ENCODE measurements at regions not wholly inside any gene's neighbourhood (a gene's known extent, or its start where the extent isn't known, plus 50 kb on each side); places are given as distances from the start of the nearest gene placed in this dataset.
"Not testable (repeated sequence)": the region's sequence is repeated elsewhere in the genome, so short reads cannot be mapped to it uniquely, and the experiment has no call there.

DNA sequence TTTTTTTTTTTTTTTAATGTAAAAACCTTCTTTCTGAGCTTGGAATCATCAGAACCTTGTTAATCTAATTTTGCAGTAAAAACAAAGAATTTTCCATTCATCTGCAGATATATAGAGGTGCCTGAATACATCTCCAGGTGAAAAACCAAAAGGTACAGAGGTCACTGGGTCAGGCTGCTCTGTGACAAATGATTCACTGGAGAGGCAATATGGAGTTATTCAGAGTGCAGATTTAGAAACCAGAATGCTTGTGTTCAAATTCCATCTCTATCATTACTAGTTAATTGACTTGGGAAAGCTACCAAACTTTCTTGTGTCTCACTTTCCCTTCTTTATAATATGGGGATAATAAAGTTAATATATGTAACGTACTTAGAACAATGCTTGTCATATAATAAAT is 51.5 kb upstream of the C1orf53 start:
- Mint-ChIP-seq H3K4me1 (no peaks in the 10 kb centered on the region), H3K9me3 (peaks cover 3% of the 10 kb centered on the region), H3K4me3 (no peak overlapping the region), H3K27me3 (peaks cover 5% of the 10 kb centered on the region), H3K36me3 (ENCODE audit: low read depth) (no peaks in the 10 kb centered on the region), H3K27ac (no peak overlapping the region)
- POLR2A ChIA-PET, result no interaction called here
- CTCF ChIA-PET, result interaction anchor here (1.1 kb wide), 1 partner anchor 18 kb away, joined by 4 read pairs; no protein-coding TSS in a partner anchor
- DNase-seq, result no peak

DNA sequence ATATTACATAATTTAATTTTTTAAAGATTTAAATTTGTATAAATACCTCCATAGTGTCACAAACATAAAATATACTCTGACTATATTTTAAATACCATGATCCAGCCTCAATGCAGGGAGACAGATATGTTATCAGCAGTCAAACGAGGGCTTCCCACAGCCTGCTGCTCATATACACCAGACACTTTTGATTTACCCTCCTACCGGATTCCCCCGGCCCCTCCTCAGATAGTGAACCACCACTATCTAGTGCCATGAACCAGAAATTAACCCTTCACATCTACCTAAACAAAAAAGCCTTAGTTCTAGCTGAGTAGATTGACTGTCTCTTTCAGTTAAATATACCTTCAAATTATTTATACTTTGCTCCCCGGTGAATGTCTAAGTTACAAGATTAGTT is 52.4 kb upstream of the C1orf53 start:
- Mint-ChIP-seq H3K27me3 (peaks cover 5% of the 10 kb centered on the region), H3K36me3 (ENCODE audit: low read depth) (no peaks in the 10 kb centered on the region), H3K4me1 (no peaks in the 10 kb centered on the region), H3K27ac (no peak overlapping the region), H3K9me3 (no peaks in the 10 kb centered on the region), H3K4me3 (no peak overlapping the region)
- ChIA-PET CTCF (interaction anchor here (1.1 kb wide), 1 partner anchor 19 kb away, joined by 4 read pairs; no protein-coding TSS in a partner anchor), POLR2A (no interaction called here)
- no peak for DNase-seq

DNA sequence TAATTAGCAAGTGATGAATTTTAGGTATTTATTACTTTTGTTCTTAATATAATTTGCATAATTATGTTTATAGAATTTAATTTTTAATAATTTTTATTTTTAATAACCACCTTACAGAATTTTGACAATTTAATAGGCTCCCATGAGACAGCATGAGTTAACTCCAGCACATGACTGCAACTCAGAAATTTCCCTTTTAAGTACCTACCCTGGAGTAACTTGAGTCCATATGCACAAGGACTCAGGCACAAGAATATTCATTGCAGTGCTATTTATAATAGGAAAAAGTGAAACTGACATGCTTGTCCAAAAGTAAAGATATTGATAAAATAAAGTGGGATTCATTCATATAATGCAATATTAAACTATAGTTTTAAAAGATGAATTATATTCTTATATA is 54.1 kb upstream of the C1orf53 start:
- Mint-ChIP-seq H3K27ac (no peak overlapping the region), H3K27me3 (peaks cover 5% of the 10 kb centered on the region)

DNA sequence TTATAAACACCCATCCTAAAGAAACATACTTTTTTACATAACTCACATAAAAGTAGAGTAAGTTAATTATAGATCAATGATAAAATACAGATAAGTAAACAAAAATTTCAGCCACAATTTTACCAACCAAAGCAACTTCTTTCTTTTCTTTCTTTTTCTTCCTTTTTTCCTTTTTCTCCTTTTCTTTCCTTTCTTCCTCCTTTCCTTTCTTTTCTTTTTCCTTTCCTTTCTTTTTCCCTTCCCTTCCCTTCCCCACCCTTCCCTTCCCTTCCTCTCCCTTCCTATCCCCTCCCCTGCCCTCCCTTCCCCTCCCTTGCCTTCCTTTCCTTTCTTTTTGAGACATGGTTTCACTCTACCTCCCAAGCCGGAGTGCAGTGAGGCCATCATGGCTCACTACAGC is 56.5 kb upstream of the C1orf53 start:
- POLR2A ChIA-PET, result no interaction called here
- H3K27ac Mint-ChIP-seq, result no peak overlapping the region
- CTCF ChIA-PET, result no interaction called here
- no peaks in the 10 kb centered on the region for H3K36me3 Mint-ChIP-seq (ENCODE audit: low read depth)
- peaks cover 5% of the 10 kb centered on the region for H3K27me3 Mint-ChIP-seq
- no peak overlapping the region for H3K4me3 Mint-ChIP-seq
- no peaks in the 10 kb centered on the region for H3K4me1 Mint-ChIP-seq
- DNase-seq, result no peak
- no peaks in the 10 kb centered on the region for H3K9me3 Mint-ChIP-seq

More for the DNA sequence above, 54.1 kb upstream of the C1orf53 start:
- CTCF ChIA-PET, result no interaction called here
- no peak for DNase-seq
- Mint-ChIP-seq H3K9me3 (no peaks in the 10 kb centered on the region), H3K36me3 (ENCODE audit: low read depth) (no peaks in the 10 kb centered on the region), H3K4me1 (no peaks in the 10 kb centered on the region), H3K4me3 (no peak overlapping the region)
- POLR2A ChIA-PET, result no interaction called here

DNA sequence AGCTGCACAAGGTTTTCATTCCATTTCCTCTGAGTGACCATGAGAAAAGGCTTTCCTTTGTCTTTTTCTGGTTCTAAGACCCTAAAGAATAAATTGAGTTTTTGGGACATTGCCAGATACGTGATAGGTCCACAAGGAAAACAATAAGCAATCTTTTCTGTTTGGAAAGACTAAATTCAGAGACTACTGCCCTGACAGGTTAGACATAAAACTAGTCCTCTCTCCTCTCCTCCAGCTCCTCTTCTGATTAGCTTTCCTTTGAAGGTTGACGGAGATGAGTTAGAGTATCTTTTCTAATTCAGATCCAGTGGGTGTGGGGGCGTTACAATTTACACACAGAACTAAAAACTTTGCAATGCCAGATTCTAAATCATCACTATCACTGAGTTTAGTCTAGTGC is 57.8 kb upstream of the C1orf53 start:
- CTCF ChIA-PET, result no interaction called here
- Mint-ChIP-seq H3K4me3 (no peak overlapping the region), H3K27ac (no peak overlapping the region), H3K36me3 (ENCODE audit: low read depth) (no peaks in the 10 kb centered on the region), H3K4me1 (no peaks in the 10 kb centered on the region), H3K9me3 (no peaks in the 10 kb centered on the region), H3K27me3 (peaks cover 5% of the 10 kb centered on the region)
- POLR2A ChIA-PET, result no interaction called here
- DNase-seq, result no peak

DNA sequence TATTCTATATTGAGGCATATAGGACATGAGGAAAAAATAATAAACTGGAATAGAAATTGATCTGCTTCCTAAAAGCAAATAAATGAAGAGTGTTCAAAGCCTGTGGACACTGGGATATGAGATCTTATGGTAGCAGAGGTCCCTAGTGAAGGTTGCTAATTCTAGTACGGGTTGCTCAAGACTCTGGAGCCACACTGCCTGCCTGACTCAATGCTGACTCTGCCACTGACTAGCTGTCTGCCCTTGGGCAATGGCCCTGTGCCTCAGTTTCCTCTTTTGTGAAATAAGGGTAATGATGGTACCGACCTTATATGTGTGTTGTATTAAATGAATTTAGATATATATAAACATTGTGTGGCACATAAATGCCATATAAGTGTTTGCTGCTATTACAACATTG is 59.0 kb upstream of the C1orf53 start:
- H3K9me3 Mint-ChIP-seq, result no peaks in the 10 kb centered on the region
- DNase-seq, result no peak
- ChIA-PET POLR2A (interaction anchor here (1.1 kb wide), 1 partner anchor 68 kb away, joined by 3 read pairs; the partner anchor contains the start of gene DENND1B), CTCF (no interaction called here)
- peaks cover 5% of the 10 kb centered on the region for H3K27me3 Mint-ChIP-seq
- no peak overlapping the region for H3K4me3 Mint-ChIP-seq
- H3K36me3 Mint-ChIP-seq (ENCODE audit: low read depth), result no peaks in the 10 kb centered on the region
- no peak overlapping the region for H3K27ac Mint-ChIP-seq
- H3K4me1 Mint-ChIP-seq, result peaks cover 3% of the 10 kb centered on the region

DNA sequence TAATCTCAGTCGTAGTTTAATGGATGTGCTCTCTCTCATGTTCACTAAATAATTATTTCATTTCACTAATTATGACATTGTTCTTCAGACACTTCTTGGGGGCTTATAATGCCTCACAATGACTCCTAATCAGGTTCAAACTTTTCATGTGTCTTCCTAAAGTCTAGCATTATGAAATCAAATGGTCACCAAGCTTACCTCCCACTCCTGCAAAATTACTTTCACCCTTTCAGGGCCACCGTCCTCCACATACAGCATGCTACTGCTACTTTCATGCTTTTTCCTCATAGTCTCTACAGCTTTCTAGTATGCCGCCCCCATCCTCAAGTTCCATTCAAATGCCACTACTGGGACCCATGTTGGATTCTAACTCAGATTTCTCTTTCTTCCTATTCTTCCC is 59.8 kb upstream of the C1orf53 start:
- H3K27me3 Mint-ChIP-seq, result peaks cover 5% of the 10 kb centered on the region
- no peak for DNase-seq
- H3K36me3 Mint-ChIP-seq (ENCODE audit: low read depth), result no peaks in the 10 kb centered on the region
- CTCF ChIA-PET, result no interaction called here
- POLR2A ChIA-PET, result interaction anchor here (1.1 kb wide), 1 partner anchor 67 kb away, joined by 3 read pairs; the partner anchor contains the start of gene DENND1B
- no peak overlapping the region for H3K27ac Mint-ChIP-seq
- H3K4me1 Mint-ChIP-seq, result peaks cover 3% of the 10 kb centered on the region
- no peaks in the 10 kb centered on the region for H3K9me3 Mint-ChIP-seq
- H3K4me3 Mint-ChIP-seq, result no peak overlapping the region

DNA sequence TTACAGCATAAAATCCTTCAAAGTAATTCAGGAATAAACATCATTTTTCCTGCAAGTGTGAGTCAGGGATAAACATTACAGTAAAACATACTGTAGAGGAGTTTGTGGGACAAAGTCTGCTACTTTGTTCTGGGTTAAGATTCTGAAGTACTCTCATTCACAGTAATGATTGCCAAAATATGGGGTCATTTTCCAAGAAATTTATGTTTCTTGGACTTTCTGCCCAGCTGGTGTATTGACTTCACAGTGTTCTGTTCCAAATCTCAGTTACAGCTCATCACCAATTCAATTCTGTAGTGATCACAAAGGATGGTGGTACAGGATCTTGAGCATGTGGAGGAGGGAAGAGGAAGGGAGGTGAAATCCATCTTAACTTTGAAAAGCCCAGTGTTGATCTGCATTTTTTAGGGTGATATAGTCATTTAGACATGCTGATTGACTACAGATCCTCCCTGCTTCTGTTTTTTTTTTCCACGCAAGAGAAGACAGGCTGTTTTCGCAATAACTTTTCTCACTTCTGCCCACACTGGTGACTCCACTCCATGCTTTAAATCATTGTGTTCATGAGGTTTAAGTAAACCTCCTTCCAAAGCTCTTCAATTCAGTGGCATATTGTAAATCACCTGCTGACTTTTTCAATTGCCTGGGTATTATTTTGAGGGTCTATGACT is 60.4 kb upstream of the C1orf53 start:
- H3K4me1 Mint-ChIP-seq, result peaks cover 3% of the 10 kb centered on the region
- ChIA-PET POLR2A (interaction anchor here (1.1 kb wide), 1 partner anchor 66 kb away, joined by 3 read pairs; the partner anchor contains the start of gene DENND1B), CTCF (no interaction called here)

DNA sequence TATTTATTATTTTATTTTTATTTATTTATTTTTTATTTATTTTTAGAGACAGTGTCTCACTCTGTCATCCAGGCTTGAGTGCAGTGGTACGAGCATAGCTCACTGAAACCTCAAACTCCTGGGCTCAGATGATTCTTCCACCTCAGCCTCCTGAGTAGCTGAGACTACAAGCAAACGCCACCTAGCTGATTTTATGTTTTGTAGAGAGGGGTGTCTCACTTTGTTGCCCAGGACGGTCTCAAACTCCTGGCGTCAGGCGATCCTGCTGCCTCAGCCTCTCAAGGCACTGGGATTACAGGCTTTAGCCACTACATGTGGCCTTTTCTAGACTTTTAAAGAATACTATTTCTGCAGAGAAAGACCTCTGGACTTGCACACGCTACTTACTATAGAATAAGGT is 61.3 kb upstream of the C1orf53 start:
- DNase-seq, result no peak
- ChIA-PET CTCF (interaction anchor here (1.1 kb wide), 1 partner anchor 46 kb away, joined by 3 read pairs; no protein-coding TSS in a partner anchor), POLR2A (no interaction called here)
- peaks cover 5% of the 10 kb centered on the region for H3K27me3 Mint-ChIP-seq
- H3K36me3 Mint-ChIP-seq (ENCODE audit: low read depth), result no peaks in the 10 kb centered on the region
- H3K4me3 Mint-ChIP-seq, result no peak overlapping the region
- H3K4me1 Mint-ChIP-seq, result peaks cover 3% of the 10 kb centered on the region
- H3K27ac Mint-ChIP-seq, result no peak overlapping the region
- no peaks in the 10 kb centered on the region for H3K9me3 Mint-ChIP-seq

More for the DNA sequence above, 60.4 kb upstream of the C1orf53 start:
- H3K27me3 Mint-ChIP-seq, result peaks cover 5% of the 10 kb centered on the region
- DNase-seq, result no peak
- H3K4me3 Mint-ChIP-seq, result no peak overlapping the region
- no peaks in the 10 kb centered on the region for H3K36me3 Mint-ChIP-seq (ENCODE audit: low read depth)
- H3K9me3 Mint-ChIP-seq, result no peaks in the 10 kb centered on the region
- no peak overlapping the region for H3K27ac Mint-ChIP-seq

DNA sequence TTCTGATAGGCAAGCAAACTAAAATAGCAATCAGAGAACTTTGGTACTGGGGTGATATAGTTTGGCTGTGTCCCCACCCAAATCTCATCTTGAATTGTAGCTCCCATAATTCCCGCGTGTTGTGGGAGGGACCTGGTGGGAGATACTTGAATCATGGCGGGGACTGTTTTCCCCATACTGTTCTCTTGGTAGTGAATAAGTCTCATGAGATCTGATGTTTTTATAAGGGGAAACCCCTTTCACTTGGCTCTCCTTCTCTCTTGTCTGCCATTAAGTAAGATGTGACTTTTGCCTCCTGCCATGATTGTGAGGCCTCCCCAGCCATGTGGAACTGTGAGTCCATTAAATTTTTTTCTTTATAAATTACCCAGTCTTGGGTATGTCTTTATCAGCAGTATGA is 62.6 kb upstream of the C1orf53 start:
- H3K9me3 Mint-ChIP-seq; H3K36me3 Mint-ChIP-seq (ENCODE audit: low read depth); H3K27ac Mint-ChIP-seq; H3K4me1 Mint-ChIP-seq; DNase-seq; H3K27me3 Mint-ChIP-seq; POLR2A ChIA-PET; CTCF ChIA-PET; H3K4me3 Mint-ChIP-seq: not testable (repeated sequence)

DNA sequence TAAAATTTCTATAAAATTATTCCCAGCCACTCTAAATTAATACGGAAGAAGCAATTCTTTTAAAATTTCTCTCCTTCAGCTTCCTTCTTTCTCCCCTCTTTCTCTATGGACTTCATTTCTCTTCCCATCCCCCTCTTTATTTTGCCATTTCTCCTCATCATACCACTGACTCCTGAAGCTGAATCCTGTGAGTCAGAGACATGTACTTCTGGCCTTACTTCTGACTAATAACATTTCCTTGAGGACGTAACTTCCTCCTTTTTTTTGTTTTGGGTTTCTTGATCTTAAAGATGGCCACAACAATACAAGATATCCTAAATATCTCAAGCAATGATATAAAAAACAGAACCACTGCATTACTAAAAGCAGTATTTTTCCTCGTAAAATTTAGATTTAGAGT is 63.6 kb upstream of the DENND1B start:
- Mint-ChIP-seq H3K4me1 (peaks cover 3% of the 10 kb centered on the region), H3K4me3 (no peak overlapping the region), H3K27me3 (peaks cover 5% of the 10 kb centered on the region), H3K9me3 (no peaks in the 10 kb centered on the region), H3K36me3 (ENCODE audit: low read depth) (no peaks in the 10 kb centered on the region), H3K27ac (no peak overlapping the region)
- DNase-seq, result no peak
- CTCF ChIA-PET, result no interaction called here
- POLR2A ChIA-PET, result no interaction called here

DNA sequence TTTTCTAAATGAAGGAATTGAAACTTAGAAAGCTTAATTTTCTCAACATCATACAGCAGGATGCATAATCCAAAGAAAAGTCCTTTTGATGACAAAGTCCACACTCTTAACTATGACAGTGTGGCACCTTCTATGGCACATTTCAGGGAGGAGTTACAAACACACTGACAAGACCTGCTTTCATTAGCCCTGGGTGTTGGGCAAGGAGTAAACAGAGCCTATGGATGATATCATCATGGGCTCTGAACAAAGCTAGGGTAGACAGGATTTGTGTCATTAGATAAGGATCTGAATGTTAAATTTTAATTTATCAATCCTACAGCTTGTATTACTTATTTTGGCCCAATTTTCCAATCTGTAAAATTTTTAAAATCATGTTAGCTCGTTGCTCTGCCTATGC is 62.6 kb upstream of the DENND1B start:
- no peak overlapping the region for H3K4me3 Mint-ChIP-seq
- POLR2A ChIA-PET, result no interaction called here
- peaks cover 4% of the 10 kb centered on the region for H3K27me3 Mint-ChIP-seq
- no peak overlapping the region for H3K27ac Mint-ChIP-seq
- DNase-seq, result no peak
- no peaks in the 10 kb centered on the region for H3K9me3 Mint-ChIP-seq
- no peaks in the 10 kb centered on the region for H3K36me3 Mint-ChIP-seq (ENCODE audit: low read depth)
- CTCF ChIA-PET, result no interaction called here
- peaks cover 3% of the 10 kb centered on the region for H3K4me1 Mint-ChIP-seq

DNA sequence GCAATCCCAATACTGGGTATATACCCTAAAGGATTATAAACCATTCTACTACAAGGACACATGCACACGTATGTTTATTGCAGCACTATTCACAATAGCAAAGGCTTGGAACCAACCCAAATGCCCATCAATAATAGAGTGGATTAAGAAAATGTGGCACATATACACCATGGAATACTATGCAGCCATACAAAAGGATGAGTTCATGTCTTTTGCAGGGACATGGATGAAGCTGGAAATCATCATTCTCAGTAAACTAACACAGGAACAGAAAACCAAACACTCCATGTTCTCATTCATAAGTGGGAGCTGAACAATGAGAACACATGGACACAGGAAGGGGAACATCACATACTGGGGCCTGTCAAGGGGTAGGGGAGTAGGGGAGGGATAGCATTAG is 61.1 kb upstream of the DENND1B start:
- H3K36me3 Mint-ChIP-seq (ENCODE audit: low read depth); POLR2A ChIA-PET; H3K9me3 Mint-ChIP-seq; H3K27me3 Mint-ChIP-seq; DNase-seq; CTCF ChIA-PET; H3K4me3 Mint-ChIP-seq; H3K27ac Mint-ChIP-seq; H3K4me1 Mint-ChIP-seq: not testable (repeated sequence)

DNA sequence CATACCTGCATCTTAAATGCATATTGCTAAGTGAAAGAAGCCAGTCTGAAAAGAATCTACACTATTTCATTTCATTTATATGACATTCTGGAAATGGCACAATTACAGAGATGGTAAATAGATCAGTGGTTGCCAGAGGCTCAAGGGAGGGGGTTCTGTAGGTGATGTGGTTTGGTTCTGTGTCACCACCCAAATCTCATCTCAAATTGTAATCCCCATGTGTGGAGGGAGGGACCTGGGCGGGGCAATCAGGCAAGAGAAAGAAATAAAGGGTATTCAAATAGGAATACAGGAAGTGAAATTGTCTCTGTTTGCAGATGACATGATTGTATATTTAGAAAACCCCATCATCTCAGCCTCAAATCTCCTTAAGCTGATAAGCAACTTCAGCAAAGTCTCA is 53.7 kb upstream of the DENND1B start:
- H3K4me3 Mint-ChIP-seq, result not testable (repeated sequence)

More for the DNA sequence above, 53.7 kb upstream of the DENND1B start:
- H3K27ac Mint-ChIP-seq; H3K36me3 Mint-ChIP-seq (ENCODE audit: low read depth); DNase-seq; CTCF ChIA-PET; H3K9me3 Mint-ChIP-seq; H3K4me1 Mint-ChIP-seq; H3K27me3 Mint-ChIP-seq; POLR2A ChIA-PET: not testable (repeated sequence)
